ENCODE measurements at regions not wholly inside any gene's neighbourhood (a gene's known extent, or its start where the extent isn't known, plus 50 kb on each side); places are given as distances from the start of the nearest gene placed in this dataset.

DNA sequence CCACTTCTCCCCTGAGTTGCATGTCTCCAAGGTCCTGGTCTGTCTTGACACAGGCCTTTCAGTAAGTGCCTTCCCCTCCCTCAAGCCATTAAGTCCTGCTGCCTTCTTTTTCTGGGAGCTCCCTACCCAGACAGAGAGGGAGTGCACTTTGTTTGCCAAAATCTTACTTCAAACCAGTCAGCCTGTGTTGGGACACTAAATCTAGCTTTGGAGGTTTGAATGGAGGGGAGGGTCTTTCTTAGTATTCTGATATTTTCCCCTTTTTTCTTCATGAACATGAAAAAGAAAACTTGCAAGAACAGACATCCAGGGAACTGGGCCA is 170.7 kb upstream of the PMEPA1 start:
- DNase-seq (ENCODE audit: low read depth in 3 of 3), result no peak

DNA sequence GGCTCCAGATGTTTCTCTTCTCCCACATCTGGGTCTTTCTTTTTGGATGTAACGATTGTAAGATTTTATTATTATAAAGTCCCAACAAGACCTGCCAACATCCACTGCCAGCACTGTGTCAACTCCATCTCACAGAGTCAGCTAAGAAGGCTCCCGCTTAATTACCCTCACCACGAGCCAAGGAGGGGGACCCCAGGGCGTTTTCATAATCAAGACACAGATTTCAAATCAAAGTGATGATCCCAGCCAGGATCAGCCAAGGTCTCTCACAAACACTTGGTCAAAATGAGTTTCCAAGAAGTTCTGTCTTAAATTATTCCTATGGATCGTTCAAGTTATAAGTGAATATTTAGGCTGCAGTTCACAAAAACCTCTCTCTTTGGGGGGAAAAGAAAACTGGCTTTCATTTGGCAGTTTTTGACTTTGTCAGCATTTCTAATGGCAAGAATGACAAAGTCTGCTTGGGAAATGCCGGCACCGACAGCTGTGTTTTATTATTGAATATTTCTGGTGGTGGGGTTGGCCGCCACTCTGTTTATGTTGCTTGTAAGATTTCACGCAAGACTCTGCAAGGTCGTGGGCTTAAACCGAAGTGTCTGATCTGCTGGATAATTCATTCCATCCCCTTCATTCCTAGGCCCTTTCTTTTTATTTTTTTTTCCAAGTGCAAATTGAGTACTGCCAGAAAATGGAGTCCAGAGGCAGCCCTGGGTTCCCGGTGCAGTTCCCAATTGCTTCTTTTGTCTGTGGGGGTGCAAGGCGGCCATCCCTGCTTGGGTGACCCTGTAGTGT is 170.2 kb upstream of the PMEPA1 start:
- no peak for DNase-seq (ENCODE audit: low read depth in 3 of 3)

DNA sequence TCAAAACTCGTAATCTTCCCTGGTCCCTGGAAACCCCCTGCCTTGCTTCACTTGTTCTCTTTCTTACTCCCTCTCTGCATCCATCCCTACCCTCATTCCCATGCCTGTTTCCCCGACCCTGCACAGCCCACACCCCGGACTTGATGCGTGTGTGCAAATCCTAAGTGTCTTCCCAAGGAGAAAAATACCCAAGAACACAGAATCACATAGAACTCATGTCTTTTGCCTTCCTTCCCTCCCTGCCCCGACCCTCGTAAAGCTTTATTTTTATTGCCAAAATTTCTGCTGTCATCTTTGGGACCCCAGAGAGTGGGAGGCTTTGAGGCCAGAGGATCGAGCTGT is 169.6 kb upstream of the PMEPA1 start:
- no peak for DNase-seq (ENCODE audit: low read depth in 3 of 3)

DNA sequence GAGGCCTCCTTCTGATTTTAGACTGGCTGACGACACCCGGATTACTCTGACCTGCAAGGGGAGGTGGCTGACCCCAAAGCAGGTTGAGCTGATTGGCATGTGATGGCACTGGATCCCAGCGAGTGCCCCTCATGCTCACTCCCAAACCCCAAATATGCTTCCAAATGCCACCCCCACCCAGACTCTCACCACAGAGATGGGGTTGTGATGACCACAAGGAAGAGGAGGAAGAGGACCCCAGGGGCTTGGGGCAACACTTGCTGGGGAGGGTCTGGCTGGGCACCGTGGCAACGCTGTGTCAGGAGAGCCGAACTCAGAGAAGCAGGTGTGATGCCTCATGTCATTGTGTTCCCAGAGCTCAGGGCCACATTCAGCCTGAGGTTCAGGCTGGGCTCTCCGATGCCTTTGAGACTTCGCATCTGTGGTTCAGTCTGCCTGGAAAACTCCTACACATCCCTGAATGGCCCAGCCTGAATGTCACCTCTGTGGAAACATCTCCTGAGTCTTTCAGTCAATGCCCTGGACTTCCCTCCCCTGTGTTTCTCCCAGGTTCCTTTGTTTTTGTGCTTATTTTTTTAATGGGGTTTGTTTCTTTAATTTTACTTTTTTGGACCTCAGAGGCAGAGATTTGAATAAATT is 169.1 kb upstream of the PMEPA1 start:
- no peak for DNase-seq (ENCODE audit: low read depth in 3 of 3)

DNA sequence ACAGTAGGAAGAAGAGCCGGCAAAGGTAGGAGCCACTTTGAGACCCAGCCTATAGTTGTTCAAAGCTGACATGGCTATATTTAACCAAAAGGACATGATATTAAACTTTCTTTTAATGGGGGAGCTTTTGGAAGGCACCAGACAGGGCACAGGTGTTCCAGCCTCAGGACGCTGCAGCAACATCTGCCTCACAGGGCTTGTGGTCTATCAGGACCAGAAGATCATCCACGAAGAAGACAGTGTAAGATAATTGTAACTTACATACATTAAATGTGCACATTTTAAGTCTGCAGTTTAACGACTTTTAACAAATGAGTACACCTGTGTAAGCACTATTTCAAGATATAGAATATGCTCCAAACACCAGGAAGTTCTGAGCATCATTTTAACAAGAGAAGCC is 168.2 kb upstream of the PMEPA1 start:
- no peak for DNase-seq (ENCODE audit: low read depth in 3 of 3)

DNA sequence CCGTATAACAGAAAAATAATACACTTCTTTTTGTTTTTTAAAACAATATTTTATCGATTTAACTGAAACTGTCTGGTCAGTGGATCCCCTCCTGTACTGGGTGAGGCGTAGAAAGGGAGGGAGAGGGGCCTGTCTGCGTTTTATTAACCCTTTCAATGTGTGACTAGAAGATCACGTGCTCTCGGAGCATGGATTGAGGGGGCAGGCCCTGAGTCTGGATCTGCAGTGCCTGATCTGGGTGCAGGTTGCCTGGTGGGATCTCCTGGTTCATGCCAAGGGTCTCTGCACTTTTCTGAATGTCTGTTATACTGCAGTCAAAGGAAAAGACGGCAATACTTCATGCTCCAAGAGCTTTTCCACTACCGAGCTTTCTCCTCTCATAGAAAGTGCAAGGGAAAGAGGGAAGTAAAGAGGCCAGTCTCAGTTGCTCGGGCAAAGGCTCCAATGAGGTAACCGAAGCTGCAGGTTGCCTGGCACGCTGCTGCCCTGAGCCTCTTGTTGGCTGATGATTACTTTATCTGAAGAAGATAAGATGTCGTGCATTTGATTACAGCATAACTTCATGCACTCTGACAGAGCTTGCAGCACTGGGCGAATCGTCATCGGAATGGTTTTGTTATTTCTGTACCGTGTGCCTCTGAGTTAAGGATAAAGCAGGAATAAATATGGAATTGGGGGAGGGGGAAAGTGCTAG is 167.5 kb upstream of the PMEPA1 start:
- no peak for DNase-seq (ENCODE audit: low read depth in 3 of 3)

DNA sequence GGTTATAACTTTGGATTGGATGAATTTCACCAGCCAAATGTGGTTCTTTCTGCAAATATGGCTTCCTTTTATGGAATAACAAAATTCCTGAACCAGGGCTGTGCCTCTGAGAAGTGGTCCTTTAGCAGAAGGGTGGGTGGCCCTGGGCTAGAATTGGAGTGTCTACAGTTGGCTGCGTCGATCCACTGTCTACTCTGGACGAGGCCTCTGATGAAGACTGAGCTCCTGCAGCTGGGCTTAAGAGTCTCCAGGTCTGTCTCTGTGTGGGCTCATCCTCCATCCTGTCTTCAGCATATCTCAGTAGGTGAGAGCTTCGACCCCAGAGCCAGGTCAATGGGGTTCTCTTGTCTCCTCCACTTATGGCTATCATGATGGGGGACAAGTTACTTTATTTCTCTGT is 166.3 kb upstream of the PMEPA1 start:
- no peak for DNase-seq (ENCODE audit: low read depth in 3 of 3)

DNA sequence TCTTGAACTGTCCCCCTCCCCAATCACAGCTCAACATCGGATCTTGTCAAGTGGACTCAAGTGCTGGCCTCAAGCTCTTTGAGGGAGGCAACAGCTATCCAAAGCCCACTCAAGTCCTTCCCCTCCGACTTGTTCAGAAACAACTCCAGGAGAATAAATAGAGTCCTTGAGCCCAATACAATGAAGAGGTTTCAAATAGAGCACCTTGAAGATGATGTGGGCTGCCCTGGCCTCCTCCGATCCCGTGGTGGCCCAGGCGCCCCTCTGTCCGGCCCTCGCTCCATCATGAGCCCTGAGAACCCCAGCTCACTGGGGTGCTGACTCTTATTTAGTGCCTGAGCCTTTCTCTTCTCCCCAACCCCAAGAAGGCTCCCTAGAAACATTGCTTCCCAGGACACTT is 164.3 kb upstream of the PMEPA1 start:
- no peak for DNase-seq (ENCODE audit: low read depth in 3 of 3)

DNA sequence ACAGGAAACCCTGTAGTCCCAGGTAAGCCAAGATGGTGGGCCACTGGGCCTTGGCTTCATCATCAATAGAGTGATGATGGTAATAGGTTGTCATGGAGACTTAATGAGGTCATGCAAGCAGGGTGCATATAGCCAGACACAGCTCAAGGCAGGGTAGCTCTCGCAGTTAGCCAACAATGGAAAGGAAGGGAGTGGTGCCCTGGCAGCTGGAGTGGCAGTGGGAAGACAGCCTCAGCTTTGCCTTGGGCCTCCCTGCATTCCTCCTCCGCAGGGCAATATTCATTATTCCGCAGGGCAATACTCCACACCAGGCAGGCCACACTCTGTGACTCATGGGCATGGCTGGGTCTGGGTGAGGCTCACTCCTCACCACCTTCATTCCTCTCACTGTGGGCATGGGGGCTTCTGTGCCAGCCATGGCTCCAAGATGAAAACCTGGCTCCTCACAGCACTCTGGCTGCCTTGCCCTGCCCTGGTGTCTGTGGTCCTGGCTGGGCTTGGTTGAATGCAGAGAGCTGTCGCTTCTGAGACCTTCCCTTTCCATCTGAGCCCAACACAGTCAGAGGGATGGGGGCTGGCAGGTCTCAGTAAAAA is 163.1 kb upstream of the PMEPA1 start:
- DNase-seq (ENCODE audit: low read depth in 3 of 3), result no peak

DNA sequence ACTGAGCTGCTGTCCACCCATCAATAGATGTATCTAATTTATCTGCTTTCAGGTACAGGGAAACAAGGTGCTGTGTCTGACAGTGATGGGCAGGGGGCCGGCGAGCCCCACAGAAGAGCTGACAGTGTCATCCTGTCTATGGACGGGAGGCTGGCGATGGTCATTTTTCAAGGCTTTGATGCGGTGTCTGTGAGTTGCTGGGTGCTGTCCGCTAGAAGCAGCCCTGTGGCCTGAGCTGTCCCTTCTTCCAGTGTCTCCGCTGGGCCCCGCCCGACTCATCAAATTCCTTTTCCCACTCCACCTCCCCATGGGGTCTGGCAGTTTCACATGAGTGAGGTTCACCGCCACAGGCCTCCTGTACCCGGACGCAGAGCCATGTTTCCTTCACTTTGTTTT is 161.4 kb upstream of the PMEPA1 start:
- DNase-seq (ENCODE audit: low read depth in 3 of 3), result no peak

DNA sequence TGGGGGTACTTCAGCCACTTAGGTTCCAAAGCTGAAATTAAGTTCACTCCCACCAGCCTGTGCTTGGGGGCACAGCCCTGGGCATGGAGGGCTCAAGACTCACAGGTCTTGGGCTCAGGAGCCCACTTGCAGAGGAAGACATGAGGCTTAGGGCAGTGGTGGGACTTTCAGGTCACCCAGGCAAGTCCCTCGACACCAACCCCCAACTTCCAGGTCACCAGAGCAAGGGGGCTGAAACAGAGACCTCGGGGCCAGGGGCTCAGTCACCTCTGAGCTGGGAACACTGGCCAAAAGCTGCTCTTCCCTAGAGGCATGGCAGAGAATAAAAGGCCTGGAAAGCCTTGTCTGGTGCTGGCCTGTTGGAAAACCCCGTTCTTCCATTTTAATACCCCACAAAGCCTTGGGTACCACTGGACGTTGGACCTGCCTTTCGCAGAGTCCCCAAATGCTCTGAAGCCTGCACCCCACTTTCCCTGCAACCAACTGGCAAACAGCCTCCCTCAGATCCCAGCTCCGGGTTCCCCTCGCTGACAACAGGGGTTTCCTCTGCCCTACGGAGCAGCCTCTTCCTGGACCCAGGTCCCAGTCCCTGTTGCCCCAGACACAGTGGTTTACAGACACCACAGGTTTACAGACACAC is 160.9 kb upstream of the PMEPA1 start:
- DNase-seq (ENCODE audit: low read depth in 3 of 3), result no peak

DNA sequence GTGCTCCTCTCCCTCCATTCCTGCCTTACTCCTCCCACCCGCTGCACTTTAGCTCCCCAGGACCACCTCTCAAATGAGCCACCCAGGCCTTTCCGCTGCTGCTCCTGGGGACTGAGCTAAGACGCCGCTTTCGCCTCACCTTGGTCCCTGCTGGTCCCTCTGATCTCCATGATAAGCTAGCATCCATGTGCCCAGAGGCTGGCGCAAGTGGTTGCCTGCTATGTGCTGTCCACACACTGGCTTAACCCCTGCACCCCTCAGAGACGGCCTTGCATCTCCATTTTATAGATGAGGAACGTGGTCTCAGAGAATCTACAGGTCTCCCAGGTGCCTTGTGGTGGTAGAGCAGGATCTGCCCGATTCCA is 160.1 kb upstream of the PMEPA1 start:
- DNase-seq (ENCODE audit: low read depth in 3 of 3), result no peak

DNA sequence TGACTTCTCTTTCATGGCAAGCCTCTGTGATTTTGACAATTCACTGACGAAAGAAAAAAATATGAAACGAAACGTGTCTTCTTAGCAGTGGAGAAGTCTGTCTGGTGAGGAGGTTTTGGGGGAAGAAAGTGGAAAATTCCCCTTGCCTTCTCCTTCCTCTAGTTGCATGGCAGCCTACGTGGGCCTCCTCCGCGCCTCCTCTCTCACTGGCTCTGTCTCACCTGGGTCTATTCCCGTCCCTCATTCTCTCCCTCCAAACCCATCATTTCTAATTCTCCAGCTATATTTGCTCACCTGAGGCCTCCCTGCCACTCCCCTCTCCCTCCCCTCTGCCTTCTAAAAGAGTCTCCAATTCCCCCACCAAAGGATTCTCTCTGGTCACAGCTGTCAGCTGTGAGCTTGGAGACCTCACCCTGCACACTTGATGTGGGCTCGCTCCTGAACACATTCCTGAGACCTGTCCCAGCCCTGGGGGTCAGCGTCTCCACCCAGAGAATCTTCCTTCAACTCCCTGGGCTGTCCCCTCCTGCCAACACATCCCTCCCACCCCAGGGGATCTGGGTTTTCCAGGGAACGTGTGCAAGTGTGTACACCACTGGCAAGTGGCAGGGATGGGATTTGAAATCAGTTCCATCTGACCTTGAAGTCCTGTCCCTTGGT is 159.6 kb upstream of the PMEPA1 start:
- DNase-seq (ENCODE audit: low read depth in 3 of 3), result no peak

DNA sequence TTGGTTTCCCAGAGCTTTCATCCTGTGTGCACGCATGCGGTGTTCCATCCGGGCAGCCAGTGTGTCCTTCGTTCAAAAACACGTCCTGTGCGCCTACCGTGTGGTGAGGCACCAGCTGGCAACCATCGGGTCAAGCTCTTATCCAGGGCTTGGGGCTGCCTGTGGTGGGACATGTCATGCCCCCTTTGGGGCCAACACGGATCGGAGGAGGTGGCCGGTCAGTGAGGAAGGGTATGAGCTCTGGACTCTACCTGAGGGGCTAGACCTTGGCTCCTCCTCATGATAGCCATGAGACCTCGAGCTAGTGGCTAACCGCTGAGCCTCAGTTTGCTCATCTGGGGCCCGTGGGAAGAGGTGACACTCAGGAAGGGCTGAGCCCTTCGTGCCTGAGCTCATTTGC is 158.5 kb upstream of the PMEPA1 start:
- no peak for DNase-seq (ENCODE audit: low read depth in 3 of 3)

DNA sequence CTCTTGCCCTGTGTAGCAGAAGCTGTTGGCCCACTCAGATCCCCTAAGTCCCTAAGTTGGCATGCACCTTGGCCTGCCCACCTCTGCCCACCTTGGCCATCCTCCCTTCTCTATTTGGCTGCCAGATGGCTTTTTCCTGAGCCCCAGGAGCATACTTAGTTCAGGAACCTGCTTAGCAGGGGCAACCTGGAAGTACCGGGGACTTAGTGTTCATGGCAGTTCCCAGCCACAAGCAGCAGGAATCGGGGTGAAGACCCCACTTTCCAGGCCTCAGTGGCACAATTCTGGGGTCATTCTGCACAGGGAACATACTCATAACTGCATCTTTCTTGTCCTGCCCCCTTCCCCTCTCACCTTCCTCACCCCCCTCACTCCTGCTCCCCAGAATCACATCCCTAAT is 158.0 kb upstream of the PMEPA1 start:
- no peak for DNase-seq (ENCODE audit: low read depth in 3 of 3)

DNA sequence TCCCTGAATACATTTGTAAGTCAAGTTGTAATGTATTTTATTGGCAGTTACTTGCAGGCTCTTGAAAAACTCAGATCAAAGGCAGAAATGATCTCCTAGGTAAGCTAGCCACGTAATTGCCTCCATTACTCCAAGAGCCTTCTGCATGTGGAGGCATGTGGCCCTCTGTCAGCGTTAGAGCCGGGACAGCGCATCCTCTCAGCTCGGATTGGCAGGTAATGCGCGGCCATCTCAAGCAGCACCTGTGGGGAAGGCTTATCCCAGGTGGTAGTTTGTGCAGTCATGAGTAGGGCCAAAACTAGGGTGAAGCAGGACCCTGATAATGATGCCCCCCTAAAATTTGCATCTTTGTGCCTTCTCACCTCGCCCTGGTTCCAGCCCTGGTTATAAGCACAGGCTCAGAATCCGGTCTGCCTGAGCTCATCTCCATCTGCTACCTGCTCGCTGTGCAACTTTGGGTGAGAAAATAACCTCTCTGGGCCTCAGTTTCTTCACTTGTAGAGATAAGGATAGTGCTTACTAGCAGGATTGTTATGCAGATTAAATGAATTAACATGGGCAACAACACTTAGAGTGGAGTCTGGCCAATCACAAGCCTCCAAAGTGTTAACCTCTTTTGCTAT is 157.5 kb upstream of the PMEPA1 start:
- no peak for DNase-seq (ENCODE audit: low read depth in 3 of 3)

DNA sequence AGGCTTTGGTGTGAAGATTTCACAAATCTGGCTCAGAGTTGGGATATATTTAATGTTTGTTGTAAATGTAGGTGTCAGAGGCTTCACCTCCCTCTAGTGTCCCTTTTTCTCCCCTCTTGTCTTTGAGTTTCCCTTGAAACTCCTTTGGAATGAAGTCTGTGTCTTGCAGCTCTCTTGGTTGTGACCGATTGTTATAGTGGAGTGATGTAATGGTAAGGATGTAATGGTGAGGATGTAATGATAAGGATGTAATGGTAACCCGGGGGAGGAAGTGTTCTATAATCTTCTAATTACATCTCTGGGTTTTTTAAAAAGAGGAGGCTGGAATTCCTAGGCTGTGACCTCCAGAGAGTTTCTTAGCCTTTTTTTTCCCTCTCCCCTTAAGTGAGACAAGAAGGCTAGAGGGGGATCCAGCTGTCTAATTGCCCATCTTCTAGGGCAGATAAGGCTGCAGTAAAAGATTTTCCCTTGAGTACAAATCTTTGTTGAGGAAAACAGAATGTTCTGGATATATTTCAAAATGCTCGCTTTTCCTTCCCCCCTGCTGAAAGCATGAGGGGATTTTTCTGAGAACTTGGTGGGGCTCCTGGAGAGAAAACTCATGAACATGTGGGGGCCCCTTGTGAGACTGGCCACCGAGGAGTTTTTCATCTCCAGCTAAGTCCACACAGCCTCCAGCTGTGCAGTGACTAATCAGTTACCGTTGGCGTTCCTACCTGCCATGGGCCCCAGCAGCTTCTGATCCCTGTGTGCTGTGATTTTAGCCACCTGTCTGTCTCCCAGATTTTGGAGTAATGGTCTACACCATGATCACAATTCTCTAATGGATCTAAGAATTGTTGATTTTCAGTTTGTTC is 156.7 kb upstream of the PMEPA1 start:
- DNase-seq (ENCODE audit: low read depth in 3 of 3), result no peak

DNA sequence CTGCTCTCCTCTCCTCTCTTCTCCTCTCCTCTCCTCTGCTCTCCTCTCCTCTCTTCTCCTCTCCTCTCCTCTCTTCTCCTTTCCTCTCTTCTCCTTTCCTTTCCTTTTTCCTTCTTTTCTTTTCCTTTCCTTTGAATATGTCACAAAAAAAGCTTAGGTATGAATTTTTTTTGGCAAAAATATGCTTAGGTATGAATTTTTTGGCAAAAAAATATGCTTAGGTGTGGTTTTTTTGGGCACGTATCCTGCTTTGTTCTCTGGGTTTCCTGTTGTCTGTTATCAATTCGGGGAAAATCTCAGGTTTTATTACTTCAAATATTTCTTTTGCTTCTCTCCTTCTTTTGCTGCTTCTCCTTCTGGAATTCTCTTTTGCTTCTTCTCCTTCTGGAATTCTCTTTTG is 155.5 kb upstream of the PMEPA1 start:
- DNase-seq (ENCODE audit: low read depth in 3 of 3), result no peak

DNA sequence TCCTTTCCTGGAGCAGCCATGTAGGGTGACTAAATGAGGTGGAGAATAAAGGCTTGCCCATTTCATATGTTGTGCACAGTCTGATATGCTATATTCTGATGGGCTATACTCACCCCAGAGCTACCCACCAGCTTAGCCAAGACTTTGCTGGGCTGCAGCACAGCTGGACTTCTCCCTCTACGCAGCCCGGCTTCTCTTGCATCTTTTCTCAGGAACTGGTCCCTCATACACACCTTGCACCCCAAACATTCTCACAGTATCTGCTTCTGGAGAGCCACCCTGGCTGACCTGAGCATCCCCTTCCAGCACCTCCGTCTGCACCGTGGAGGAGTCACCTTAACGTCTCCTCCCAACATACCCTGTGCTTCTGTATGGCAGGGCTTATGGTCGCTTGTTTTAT is 150.8 kb upstream of the PMEPA1 start:
- no peak for DNase-seq (ENCODE audit: low read depth in 3 of 3)

DNA sequence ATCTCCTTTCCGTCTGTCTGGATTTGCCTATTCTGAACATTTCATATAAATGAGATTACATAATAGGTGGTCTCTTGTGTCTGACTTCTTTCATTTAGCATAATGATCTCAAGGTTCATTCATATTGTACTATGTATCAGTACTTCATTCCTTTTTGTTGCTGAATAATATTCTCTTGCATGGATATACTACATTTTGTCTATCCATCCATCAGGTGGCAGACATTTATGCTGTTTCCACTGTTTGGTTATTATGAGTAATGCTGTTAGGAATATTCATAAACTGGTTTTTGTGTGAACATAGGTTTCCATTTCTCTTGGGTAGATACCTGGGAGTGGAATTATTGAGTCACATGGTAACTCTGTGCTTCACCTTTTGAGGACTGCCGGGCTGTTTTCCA is 148.2 kb upstream of the PMEPA1 start:
- no peak for DNase-seq (ENCODE audit: low read depth in 3 of 3)

DNA sequence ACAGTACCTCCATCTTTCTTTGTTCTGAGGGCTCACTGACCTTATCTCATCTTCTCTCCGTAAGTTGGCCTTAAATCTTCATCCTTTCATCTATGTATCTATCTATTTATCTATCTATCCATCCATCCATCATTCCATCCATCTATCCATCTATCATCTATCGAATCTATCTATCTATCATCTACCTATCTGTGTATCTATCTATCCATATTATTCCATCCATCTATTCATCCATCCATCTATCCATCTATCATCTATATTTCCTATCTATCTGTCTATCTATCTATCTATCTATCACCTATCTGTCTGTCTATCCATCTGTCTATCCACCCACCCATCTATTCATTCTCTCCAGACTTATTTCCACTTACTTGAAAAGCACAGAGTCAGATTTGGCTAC is 147.3 kb upstream of the PMEPA1 start:
- DNase-seq (ENCODE audit: low read depth in 3 of 3), result no peak
